H1 (cell line): ENCODE measurements at regions not wholly inside any gene's neighbourhood (a gene's known extent, or its start where the extent isn't known, plus 50 kb on each side); places are given as distances from the start of the nearest gene placed in this dataset.

ENCODE experiments used
- CTCF ChIA-PET: fragments of 300-600 bp; sonication (Branson Sonifier 250); formaldehyde crosslinking; loops from one replicate; lab custom pipeline; 2021; ENCODE audit not compliant: partially characterized antibody; lab: Charles Lee
- POLR2A ChIA-PET: fragments of 300-600 bp; sonication (Branson Sonifier 250); formaldehyde crosslinking; loops from one replicate; lab custom pipeline; 2021; ENCODE audit warnings: inconsistent platforms; ENCODE audit not compliant: partially characterized antibody; lab: Charles Lee
- DNase-seq, 2 experiments: peaks; one replicate each; pipeline versions ENCODE4 v3.0.0 to v3.0.0-alpha.2; 2010 to 2022; ENCODE audit warnings: low spot score in 2 of 2, low read depth in 1 of 2, mixed read lengths in 1 of 2
- FAIRE-seq: peaks from 2 replicates; lab custom pipeline; 2011; peaks lifted over from hg19 to GRCh38; lab: Jason Lieb, UNC
- H2AFZ ChIP-seq: 2 replicates; pipeline ENCODE4 v1.8.1; 2012; ENCODE audit warnings: low read length, inconsistent platforms
- H2AK5ac ChIP-seq: 2 replicates; pipeline ENCODE4 v1.6.1; 2013; ENCODE audit warnings: low read depth, low read length
- H2BK120ac ChIP-seq: replicated peaks from 2 replicates; pipeline ENCODE3; 2013; ENCODE audit warnings: low read depth, low read length, inconsistent platforms
- H2BK12ac ChIP-seq: 2 replicates; pipeline ENCODE4 v1.6.1; 2013; ENCODE audit warnings: low read depth, low read length
- H2BK15ac ChIP-seq: 2 replicates; pipeline ENCODE4 v1.6.1; 2013; ENCODE audit warnings: low read length
- H2BK20ac ChIP-seq: 2 replicates; pipeline ENCODE4 v1.6.1; 2013; ENCODE audit warnings: low read length
- H2BK5ac ChIP-seq: 2 replicates; pipeline ENCODE4 v1.6.1; 2013; ENCODE audit warnings: low read depth, low read length
- H3K14ac ChIP-seq: 2 replicates; pipeline ENCODE4 v1.6.1; 2013; ENCODE audit warnings: inconsistent platforms; ENCODE audit not compliant: insufficient read length
- H3K18ac ChIP-seq: 2 replicates; pipeline ENCODE4 v1.6.1; 2013; ENCODE audit warnings: low read length; ENCODE audit errors: extremely low read depth
- H3K23ac ChIP-seq: 2 replicates; pipeline ENCODE4 v1.6.1; 2013; ENCODE audit warnings: inconsistent platforms; ENCODE audit not compliant: insufficient read length
- H3K23me2 ChIP-seq: 2 replicates; pipeline ENCODE4 v1.6.1; 2013; ENCODE audit warnings: low read depth, low read length
- H3K27ac ChIP-seq: 2 replicates; pipeline ENCODE4 v1.6.1; 2011; ENCODE audit warnings: low read depth, low read length, inconsistent platforms
- H3K27me3 ChIP-seq, 4 experiments: replicated peaks in 1 of 4; 1 replicate in 1 of 4; 2 replicates in 3 of 4; pipeline versions ENCODE4 v1.6.1 to v1.8.1; 2011 to 2013; ENCODE audit warnings: low read length in 3 of 4, mild to moderate bottlenecking in 3 of 4, inconsistent platforms in 2 of 4, mixed read lengths in 2 of 4, moderate library complexity in 1 of 4; ENCODE audit not compliant: control insufficient read depth in 3 of 4, insufficient read depth in 3 of 4; ENCODE audit errors: extremely low read depth in 1 of 4
- H3K36me3 ChIP-seq, 4 experiments: 2 replicates each; pipeline versions ENCODE4 v1.6.1 to v1.8.1; 2011 to 2013; ENCODE audit warnings: mild to moderate bottlenecking in 4 of 4, low read length in 3 of 4, moderate library complexity in 2 of 4, control low read depth in 1 of 4, inconsistent platforms in 1 of 4; ENCODE audit not compliant: insufficient read depth in 4 of 4, control insufficient read depth in 2 of 4
- H3K4ac ChIP-seq: replicated peaks from 2 replicates; pipeline ENCODE3; 2013; ENCODE audit warnings: low read length, low read depth, mixed read lengths, inconsistent platforms; ENCODE audit not compliant: insufficient read length
- H3K4me1 ChIP-seq, 4 experiments: replicated peaks in 1 of 4; 1 replicate in 1 of 4; 2 replicates in 3 of 4; pipeline versions ENCODE4 v1.6.1 to v1.8.1; 2011 to 2013; ENCODE audit warnings: low read length in 3 of 4, inconsistent platforms in 2 of 4, mixed read lengths in 1 of 4; ENCODE audit not compliant: insufficient read depth in 4 of 4, control insufficient read depth in 3 of 4
- H3K4me2 ChIP-seq, 2 experiments: 2 replicates each; pipeline versions ENCODE4 v1.6.1 to v1.8.1; 2011 to 2013; ENCODE audit warnings: low read depth in 2 of 2, low read length in 2 of 2, control low read depth in 1 of 2, inconsistent platforms in 1 of 2, mild to moderate bottlenecking in 1 of 2; ENCODE audit not compliant: insufficient read depth in 1 of 2
- H3K4me3 ChIP-seq, 4 experiments: fragments of 200-600, 300-600 bp in 1 of 4; sonication (generic), shearing (Covaris generic), sonication (Bioruptor Twin) in 1 of 4; 2 replicates each; pipeline versions ENCODE4 v1.5.1 to v1.8.1; 2011 to 2016; ENCODE audit warnings: low read length in 4 of 4, low read depth in 3 of 4, control low read depth in 2 of 4, inconsistent platforms in 2 of 4, mild to moderate bottlenecking in 2 of 4, mixed read lengths in 1 of 4, moderate library complexity in 1 of 4; ENCODE audit not compliant: insufficient read depth in 2 of 4; ENCODE audit errors: extremely low read depth in 1 of 4
- H3K56ac ChIP-seq: replicated peaks from 2 replicates; pipeline ENCODE3; 2013; ENCODE audit warnings: low read depth, mild to moderate bottlenecking, mixed read lengths, low read length, inconsistent platforms; ENCODE audit not compliant: insufficient read length
- H3K79me1 ChIP-seq: 2 replicates; pipeline ENCODE4 v1.6.1; 2013; ENCODE audit warnings: low read depth, low read length, control low read depth
- H3K79me2 ChIP-seq, 2 experiments: 2 replicates each; pipeline versions ENCODE4 v1.6.1 to v1.8.1; 2012 to 2013; ENCODE audit warnings: low read length in 2 of 2, mild to moderate bottlenecking in 2 of 2, inconsistent platforms in 1 of 2; ENCODE audit not compliant: insufficient read depth in 2 of 2, control insufficient read depth in 1 of 2
- H3K9ac ChIP-seq, 4 experiments: replicated peaks in 1 of 4; 1 replicate in 1 of 4; 2 replicates in 3 of 4; pipeline versions ENCODE4 v1.6.1 to v1.8.1; 2011 to 2013; ENCODE audit warnings: low read depth in 3 of 4, low read length in 3 of 4, control low read depth in 2 of 4, mild to moderate bottlenecking in 2 of 4, moderate library complexity in 2 of 4, inconsistent platforms in 1 of 4; ENCODE audit errors: extremely low read depth in 1 of 4
- H3K9me3 ChIP-seq, 2 experiments: 2 replicates each; pipeline versions ENCODE4 v1.6.1 to v1.8.1; 2012 to 2013; ENCODE audit warnings: mild to moderate bottlenecking in 2 of 2, moderate library complexity in 2 of 2, control low read depth in 1 of 2, inconsistent platforms in 1 of 2, low read depth in 1 of 2, low read length in 1 of 2, mixed read lengths in 1 of 2; ENCODE audit not compliant: insufficient read depth in 2 of 2
- H4K20me1 ChIP-seq, 2 experiments: replicated peaks in 1 of 2; 2 replicates each; pipeline versions ENCODE3 to v1.8.1; 2011 to 2013; ENCODE audit warnings: inconsistent platforms in 2 of 2, low read length in 2 of 2, mild to moderate bottlenecking in 1 of 2; ENCODE audit not compliant: insufficient read depth in 2 of 2, control insufficient read depth in 1 of 2
- H4K5ac ChIP-seq: 2 replicates; pipeline ENCODE4 v1.6.1; 2013; ENCODE audit warnings: low read length, low read depth, mixed read lengths, inconsistent platforms; ENCODE audit not compliant: insufficient read length
- H4K8ac ChIP-seq: 2 replicates; pipeline ENCODE4 v1.8.0; 2013; ENCODE audit warnings: mild to moderate bottlenecking, moderate library complexity, low read length, inconsistent platforms; ENCODE audit not compliant: insufficient read depth; ENCODE audit errors: extremely low read depth
- H4K91ac ChIP-seq: replicated peaks from 2 replicates; pipeline ENCODE3; 2013; ENCODE audit warnings: low read length, mixed read lengths, inconsistent platforms; ENCODE audit not compliant: insufficient read length
- JUND ChIP-seq: IDR thresholded peaks from 2 replicates; pipeline ENCODE4 v1.6.1; 2011; ENCODE audit warnings: mild to moderate bottlenecking, improper control_type of control experiment, low read length
- KDM4A ChIP-seq: IDR thresholded peaks from one replicate; pipeline ENCODE4 v1.7.1; 2012; ENCODE audit warnings: low read depth, mild to moderate bottlenecking, moderate library complexity, low read length, inconsistent platforms; ENCODE audit not compliant: severe bottlenecking
- RAD21 ChIP-seq, 2 experiments: IDR thresholded peaks in 1 of 2; conservative IDR thresholded peaks in 1 of 2; 2 replicates each; pipeline ENCODE4 v1.6.1; 2011; ENCODE audit warnings: low read depth in 2 of 2, low read length in 2 of 2, improper control_type of control experiment in 1 of 2, inconsistent platforms in 1 of 2, mild to moderate bottlenecking in 1 of 2, moderate library complexity in 1 of 2
- SIRT6 ChIP-seq: IDR thresholded peaks from one replicate; pipeline ENCODE4 v1.7.1; 2012; ENCODE audit warnings: low read length, inconsistent platforms
- WGBS, 2 experiments: shearing (Covaris generic) in 1 of 2; methylation state at CpG; one replicate each; pipeline versions ENCODE4 v1.1.6 to v1.1.7; 2013 to 2015; ENCODE audit warnings: low lambda C conversion rate in 2 of 2, mixed read lengths in 2 of 2, inconsistent platforms in 1 of 2, low coverage in 1 of 2, missing lambda C conversion rate in 1 of 2; ENCODE audit not compliant: insufficient replicate concordance in 2 of 2, insufficient coverage in 1 of 2, insufficient read length in 1 of 2; ENCODE audit errors: extremely low coverage in 1 of 2, missing lambda C conversion rate in 1 of 2; 5-methylcytosine and 5-hydroxymethylcytosine counted together

GRCh38 chr11:70578831-70579230 is 180.5 kb downstream of the CTTN start:
- no peak for TF ChIP-seq KDM4A
- TF ChIP-seq JUND: no peak
- no peak for TF ChIP-seq RAD21 (IDR thresholded peaks at IDR 0.05 in 1 of 2, conservative IDR thresholded peaks at IDR 0.05 in 1 of 2; ENCODE audit: low read depth in 2 of 2, low read length in 2 of 2)
- no peak for TF ChIP-seq SIRT6
- TF ChIP-seq, all 59 proteins: peak for 0
- no peak overlapping the region for H3K18ac ChIP-seq
- no peak overlapping the region for H2BK20ac ChIP-seq
- H3K9ac ChIP-seq: no peak overlapping the region
- no peak overlapping the region for H2BK15ac ChIP-seq
- H4K20me1 ChIP-seq: peaks cover 4 to 12% of the 10 kb centered on the region in 2 experiments
- no peak overlapping the region for H3K4me2 ChIP-seq
- H4K5ac ChIP-seq: no peak overlapping the region
- H2BK120ac ChIP-seq: no peak overlapping the region
- H3K9me3 ChIP-seq: no peaks in the 10 kb centered on the region
- no peak overlapping the region for H4K8ac ChIP-seq
- H3K56ac ChIP-seq: no peak overlapping the region
- no peaks in the 10 kb centered on the region for H3K36me3 ChIP-seq
- H3K4me1 ChIP-seq: peaks cover 0 to 6% (median 0%) of the 10 kb centered on the region in 4 experiments; a peak in 3 of 7 replicates
- H2BK12ac ChIP-seq: no peak overlapping the region
- no peak overlapping the region for H3K14ac ChIP-seq
- H3K23me2 ChIP-seq: no peaks in the 10 kb centered on the region
- H2BK5ac ChIP-seq: no peak overlapping the region; the same call in 1 of the 2 replicates
- WGBS, 2 experiments: 85% methylated on average over 9 of the region's 9 CpGs; no CpG with 5 or more reads in 1 of the 2 experiments
- DNase-seq (no peak), FAIRE-seq (no peak)
- CTCF ChIA-PET: interaction anchor here (2.5 kb wide), 1 partner anchor 10 kb away, joined by 8 read pairs; no protein-coding TSS in a partner anchor
- no peak overlapping the region for H2AK5ac ChIP-seq
- H3K4ac ChIP-seq: no peak overlapping the region
- H3K79me2 ChIP-seq: no peaks in the 10 kb centered on the region; a peak in 1 of 4 replicates
- H3K79me1 ChIP-seq: peaks cover 4% of the 10 kb centered on the region; the same call in 1 of the 2 replicates
- H3K27me3 ChIP-seq: no peaks in the 10 kb centered on the region
- no peak overlapping the region for H2AFZ ChIP-seq
- H4K91ac ChIP-seq: no peak overlapping the region
- no peak overlapping the region for H3K23ac ChIP-seq
- no peak overlapping the region for H3K27ac ChIP-seq
- H3K4me3 ChIP-seq: no peak overlapping the region
- POLR2A ChIA-PET: interaction anchor here (1.4 kb wide), 1 partner anchor 54 kb away, joined by 5 read pairs; no protein-coding TSS in a partner anchor
